ENCODE measurements at regions not wholly inside any gene's neighbourhood (a gene's known extent, or its start where the extent isn't known, plus 50 kb on each side); places are given as distances from the start of the nearest gene placed in this dataset.

- H3K27me3 ChIP-seq (ENCODE audit: control insufficient read depth, low read length), result peaks cover 3% of the 10 kb centered on the region; the same call in 1 of the 2 replicates
- no peaks in the 10 kb centered on the region for H4K20me1 ChIP-seq (ENCODE audit: control insufficient read depth, insufficient read depth, low read depth, low read length)
- TF ChIP-seq EZH2phosphoT487 (IDR thresholded peaks at IDR 0.05; ENCODE audit: borderline replicate concordance, low read length), result no peak
- no peak for TF ChIP-seq CTCF (IDR thresholded peaks at IDR 0.05; ENCODE audit: low read depth, low read length, poor library complexity, severe bottlenecking)
- H3K4me2 ChIP-seq (ENCODE audit: low read length), result no peak overlapping the region
- H3K36me3 ChIP-seq (ENCODE audit: control insufficient read depth, low read length), result no peaks in the 10 kb centered on the region
- no peaks in the 10 kb centered on the region for H3K9me3 ChIP-seq (ENCODE audit: control insufficient read depth, insufficient read depth, low read length)
- H3K9me2 ChIP-seq (replicated peaks; ENCODE audit: control insufficient read depth, low read length), result no peaks in the 10 kb centered on the region
- H3F3A ChIP-seq (ENCODE audit: control insufficient read depth, insufficient read depth), result no peaks in the 10 kb centered on the region
- no peak overlapping the region for H3K27ac ChIP-seq (ENCODE audit: low read depth, low read length)
- no peak overlapping the region for H3K4me3 ChIP-seq (ENCODE audit: low read length)
- H3K4me1 ChIP-seq (ENCODE audit: control insufficient read depth, low read length), result no peaks in the 10 kb centered on the region
- H3K79me2 ChIP-seq (ENCODE audit: control insufficient read depth, low read length), result no peaks in the 10 kb centered on the region
These were observed 180.3 kb upstream of the VASH1 start for GRCh38 chr14:76580967-76581366.

- H4K20me1 ChIP-seq (ENCODE audit: control insufficient read depth, insufficient read depth, low read depth, low read length), result no peaks in the 10 kb centered on the region
- no peaks in the 10 kb centered on the region for H3K9me3 ChIP-seq (ENCODE audit: control insufficient read depth, insufficient read depth, low read length)
- no peak overlapping the region for H3K27ac ChIP-seq (ENCODE audit: low read depth, low read length)
- no peaks in the 10 kb centered on the region for H3F3A ChIP-seq (ENCODE audit: control insufficient read depth, insufficient read depth)
- no peak overlapping the region for H3K4me2 ChIP-seq (ENCODE audit: low read length)
- H3K4me3 ChIP-seq (ENCODE audit: low read length), result no peak overlapping the region
- H3K4me1 ChIP-seq (ENCODE audit: control insufficient read depth, low read length), result no peaks in the 10 kb centered on the region
- H3K36me3 ChIP-seq (ENCODE audit: control insufficient read depth, low read length), result no peaks in the 10 kb centered on the region
- TF ChIP-seq EZH2phosphoT487 (IDR thresholded peaks at IDR 0.05; ENCODE audit: borderline replicate concordance, low read length), result no peak
- TF ChIP-seq CTCF (IDR thresholded peaks at IDR 0.05; ENCODE audit: low read depth, low read length, poor library complexity, severe bottlenecking), result no peak
- H3K79me2 ChIP-seq (ENCODE audit: control insufficient read depth, low read length), result no peaks in the 10 kb centered on the region
- no peaks in the 10 kb centered on the region for H3K9me2 ChIP-seq (replicated peaks; ENCODE audit: control insufficient read depth, low read length)
- peaks cover 3% of the 10 kb centered on the region; the same call in 1 of the 2 replicates for H3K27me3 ChIP-seq (ENCODE audit: control insufficient read depth, low read length)
These were observed 179.7 kb upstream of the VASH1 start for GRCh38 chr14:76581592-76581991.

GRCh38 chr14:76582447-76582846 lies 178.8 kb upstream of the VASH1 start:
- Histone ChIP-seq H3K4me1 (ENCODE audit: control insufficient read depth, low read length) (no peaks in the 10 kb centered on the region), H3F3A (ENCODE audit: control insufficient read depth, insufficient read depth) (no peaks in the 10 kb centered on the region), H3K4me2 (ENCODE audit: low read length) (no peak overlapping the region), H3K9me2 (replicated peaks; ENCODE audit: control insufficient read depth, low read length) (no peaks in the 10 kb centered on the region), H3K27ac (ENCODE audit: low read depth, low read length) (no peak overlapping the region), H3K79me2 (ENCODE audit: control insufficient read depth, low read length) (no peaks in the 10 kb centered on the region), H3K27me3 (ENCODE audit: control insufficient read depth, low read length) (peaks cover 3% of the 10 kb centered on the region; the same call in 1 of the 2 replicates), H4K20me1 (ENCODE audit: control insufficient read depth, insufficient read depth, low read depth, low read length) (no peaks in the 10 kb centered on the region), H3K9me3 (ENCODE audit: control insufficient read depth, insufficient read depth, low read length) (no peaks in the 10 kb centered on the region), H3K36me3 (ENCODE audit: control insufficient read depth, low read length) (no peaks in the 10 kb centered on the region), H3K4me3 (ENCODE audit: low read length) (no peak overlapping the region)
- no peak for TF ChIP-seq EZH2phosphoT487 (IDR thresholded peaks at IDR 0.05; ENCODE audit: borderline replicate concordance, low read length)
- TF ChIP-seq CTCF (IDR thresholded peaks at IDR 0.05; ENCODE audit: low read depth, low read length, poor library complexity, severe bottlenecking), result no peak
